ENCODE measurements at regions not wholly inside any gene's neighbourhood (a gene's known extent, or its start where the extent isn't known, plus 50 kb on each side); places are given as distances from the start of the nearest gene placed in this dataset.
A peak's percentile ranks its signal among the peaks of the same experiment; 100 is the strongest.

- DNase-seq, result no peak
Measured at GRCh38 chr1:168875831-168876230, 146.8 kb upstream of the DPT start.

- no peak for DNase-seq
Measured at GRCh38 chr1:168876830-168877229, 147.8 kb upstream of the DPT start.

- DNase-seq, result peak; percentile 44
Measured at GRCh38 chr1:168879896-168880734, 151.1 kb upstream of the DPT start.

- no peak for DNase-seq
Measured at GRCh38 chr1:168881656-168882260, 152.8 kb upstream of the DPT start.

GRCh38 chr1:168887381-168887780 lies 158.4 kb upstream of the DPT start:
- no peak for DNase-seq

GRCh38 chr1:168888418-168888817 lies 159.4 kb upstream of the DPT start:
- DNase-seq, result no peak

- DNase-seq, result no peak
Measured at GRCh38 chr1:168892931-168893330, 163.9 kb upstream of the DPT start.

GRCh38 chr1:168893359-168893801 lies 164.4 kb upstream of the DPT start:
- DNase-seq, result no peak

- DNase-seq, result no peak
Measured at GRCh38 chr1:168894397-168894903, 165.4 kb upstream of the DPT start.

GRCh38 chr1:168897249-168897648 lies 168.2 kb upstream of the DPT start:
- DNase-seq, result no peak

- no peak for DNase-seq
Measured at GRCh38 chr1:168903237-168903830, 174.3 kb upstream of the DPT start.

- no peak for DNase-seq
Measured at GRCh38 chr1:168905633-168906032, 176.6 kb upstream of the DPT start.

- DNase-seq, result no peak
Measured at GRCh38 chr1:168906367-168906766, 177.4 kb upstream of the DPT start.

- DNase-seq, result no peak
Measured at GRCh38 chr1:168907053-168907452, 178.0 kb upstream of the DPT start.

GRCh38 chr1:168907786-168908348 lies 178.9 kb upstream of the DPT start:
- no peak for DNase-seq

- no peak for DNase-seq
Measured at GRCh38 chr1:168910403-168910802, 181.4 kb upstream of the DPT start.

- no peak for DNase-seq
Measured at GRCh38 chr1:168911370-168911769, 182.4 kb upstream of the DPT start.

GRCh38 chr1:168913711-168914463 lies 184.9 kb upstream of the DPT start:
- DNase-seq, result no peak

GRCh38 chr1:168917309-168917708 lies 188.3 kb upstream of the DPT start:
- no peak for DNase-seq

- no peak for DNase-seq
Measured at GRCh38 chr1:168917796-168918195, 188.7 kb upstream of the ATP1B1 start.

- DNase-seq, result no peak
Measured at GRCh38 chr1:168918860-168919741, 187.4 kb upstream of the ATP1B1 start.
